K562 (cell line): ENCODE measurements at regions not wholly inside any gene's neighbourhood (a gene's known extent, or its start where the extent isn't known, plus 50 kb on each side); places are given as distances from the start of the nearest gene placed in this dataset.

Experiments used
- ATAC-seq: fragments of 200-7000 bp; cut with Tn5 transposase; 3 replicates; pipeline ENCODE4 v1.9.1; 2020; ENCODE audit warnings: moderate library complexity
- BruUV-seq: library from RNA; stranded (reverse); fragments of 400-500 nt; replicated peaks from 2 replicates; lab custom pipeline; 2021; lab: Mats Ljungman, UMichigan
- CTCF ChIA-PET: fragments of 300-600 bp; formaldehyde crosslinking; extraction: SDS; loops from one replicate; lab custom pipeline; 2021; ENCODE audit warnings: low intra/inter-chr PET ratio; lab: Yijun Ruan, JAX
- POLR2A ChIA-PET: fragments of 300-600, 350-650 bp; sonication (Branson Sonifier 250); formaldehyde crosslinking; extraction: SDS; loops from one replicate; lab custom pipeline; 2021; ENCODE audit warnings: antibody characterized with exemption, inconsistent platforms; lab: Yijun Ruan, JAX
- DNase-seq, 4 experiments: peaks; one replicate each; pipeline versions ENCODE4 v3.0.0 to v3.0.0-alpha.2; 2011 to 2018; ENCODE audit warnings: low spot score in 3 of 4, mixed read lengths in 3 of 4; ENCODE audit errors: extremely low read depth in 1 of 4
- FAIRE-seq: peaks from 2 replicates; lab custom pipeline; 2011; peaks lifted over from hg19 to GRCh38; lab: Jason Lieb, UNC
- H2AFZ ChIP-seq: 2 replicates; pipeline ENCODE4 v1.6.0; 2011; ENCODE audit warnings: low read depth, low read length, control low read depth, inconsistent platforms
- H3K27ac ChIP-seq: fragments of 200-600 bp; 3 replicates; pipeline ENCODE4 v1.8.0; 2011; ENCODE audit warnings: low read depth, mild to moderate bottlenecking, control low read depth, inconsistent platforms, low read length, moderate library complexity, mixed read lengths; ENCODE audit errors: extremely low read depth
- H3K27me3 ChIP-seq, 2 experiments: fragments of 300-600 bp in 1 of 2; 2 replicates in 1 of 2; 3 replicates in 1 of 2; pipeline versions ENCODE4 v1.6.0 to v1.8.0; 2011; ENCODE audit warnings: inconsistent platforms in 2 of 2, low read length in 2 of 2, mild to moderate bottlenecking in 1 of 2, mixed read lengths in 1 of 2, moderate library complexity in 1 of 2; ENCODE audit not compliant: control insufficient read depth in 2 of 2, insufficient read depth in 2 of 2
- H3K36me3 ChIP-seq: fragments of 300-600 bp; 3 replicates; pipeline ENCODE4 v1.8.0; 2011; ENCODE audit warnings: mild to moderate bottlenecking, low read length, inconsistent platforms; ENCODE audit not compliant: control insufficient read depth, insufficient read depth
- H3K4me1 ChIP-seq, 2 experiments: fragments of 200-600 bp in 1 of 2; replicated peaks in 1 of 2; 2 replicates in 1 of 2; 3 replicates in 1 of 2; pipeline versions ENCODE4 v1.5.1 to v1.8.0; 2011; ENCODE audit warnings: inconsistent platforms in 2 of 2, low read length in 2 of 2, mild to moderate bottlenecking in 1 of 2, mixed read lengths in 1 of 2, moderate library complexity in 1 of 2; ENCODE audit not compliant: control insufficient read depth in 2 of 2, insufficient read depth in 2 of 2
- H3K4me2 ChIP-seq: 2 replicates; pipeline ENCODE4 v1.6.1; 2011; ENCODE audit warnings: low read length, control low read depth, inconsistent platforms, mixed read lengths; ENCODE audit not compliant: insufficient read depth
- H3K4me3 ChIP-seq: fragments of 200-600 bp; sonication (generic), shearing (Covaris generic); 2 replicates; pipeline ENCODE4 v1.5.1; 2016; ENCODE audit warnings: control low read depth, inconsistent platforms
- H3K79me2 ChIP-seq: fragments of 200-600 bp; 3 replicates; pipeline ENCODE4 v1.8.0; 2011; ENCODE audit warnings: low read length, inconsistent platforms; ENCODE audit not compliant: control insufficient read depth, insufficient read depth
- H3K9ac ChIP-seq, 2 experiments: 2 replicates each; pipeline versions ENCODE4 v1.6.0 to v1.6.1; 2011; ENCODE audit warnings: low read depth in 2 of 2, low read length in 2 of 2, control low read depth in 1 of 2, inconsistent platforms in 1 of 2, mild to moderate bottlenecking in 1 of 2, mixed read lengths in 1 of 2; ENCODE audit not compliant: insufficient read depth in 1 of 2
- H3K9me1 ChIP-seq: one replicate; pipeline ENCODE4 v1.6.0; 2011; ENCODE audit warnings: inconsistent platforms, mild to moderate bottlenecking, low read length, moderate library complexity; ENCODE audit not compliant: control insufficient read depth, insufficient read depth
- H3K9me3 ChIP-seq: replicated peaks from 2 replicates; pipeline ENCODE4 v1.5.1; 2011; ENCODE audit warnings: low read depth, low read length, inconsistent platforms; ENCODE audit not compliant: control insufficient read depth, insufficient read depth
- H4K20me1 ChIP-seq: replicated peaks from 2 replicates; pipeline ENCODE4 v1.6.1; 2011; ENCODE audit warnings: low read length, inconsistent platforms, mixed read lengths; ENCODE audit not compliant: control insufficient read depth, insufficient read depth
- CBX3 ChIP-seq, 2 experiments: IDR thresholded peaks; 1 replicate in 1 of 2; 2 replicates in 1 of 2; pipeline ENCODE4 v1.6.1; 2012; ENCODE audit warnings: inconsistent platforms in 2 of 2, low read length in 2 of 2, borderline replicate concordance in 1 of 2, control low read depth in 1 of 2
- CCAR2 ChIP-seq: fragments of 200-400 bp; formaldehyde crosslinking; IDR thresholded peaks from 2 replicates; pipeline ENCODE4 v1.6.1; 2017; ENCODE audit warnings: mild to moderate bottlenecking, low read depth, low read length
- CTBP1 ChIP-seq: fragments of 450-650 bp; IDR thresholded peaks from 2 replicates; pipeline ENCODE4 v1.6.1; 2016; ENCODE audit warnings: borderline replicate concordance
- GTF3C2 ChIP-seq: IDR thresholded peaks from 3 replicates; pipeline ENCODE4 v1.6.1; 2011; ENCODE audit warnings: borderline replicate concordance, mild to moderate bottlenecking, moderate library complexity; ENCODE audit not compliant: insufficient read length; ENCODE audit errors: extremely low read depth
- POLR3A ChIP-seq: IDR thresholded peaks from 2 replicates; pipeline ENCODE4 v1.6.1; 2011; ENCODE audit warnings: borderline replicate concordance, mild to moderate bottlenecking, moderate library complexity; ENCODE audit not compliant: insufficient read length, insufficient read depth; ENCODE audit errors: extremely low read depth
- ZFP36 ChIP-seq: fragments of 150-350 bp; IDR thresholded peaks from 2 replicates; pipeline ENCODE4 v1.6.1; 2018; ENCODE audit warnings: low read length, low read depth; ENCODE audit not compliant: partially characterized antibody
- WGBS: fragments of 100-300 bp; shearing (Covaris generic); methylation state at CpG from one replicate; pipeline ENCODE4 v1.1.6; 2016; ENCODE audit warnings: low coverage, mixed read lengths; ENCODE audit not compliant: insufficient coverage; ENCODE audit errors: missing lambda C conversion rate; 5-methylcytosine and 5-hydroxymethylcytosine counted together
- in situ Hi-C: fragments of 300-500 bp; cut with MboI; formaldehyde crosslinking; loops from 4 replicates; pipeline ENCODE4 v1.15.0; 2018; ENCODE audit warnings: inconsistent platforms, mixed read lengths
- intact Hi-C: fragments of 100-400 bp; cut with micrococcal nuclease; formaldehyde crosslinking; loops from 2 replicates; pipeline ENCODE4 v1.14.2; 2022

GRCh38 chr20:6502999-6503398 lies 264.5 kb upstream of the BMP2 start:
- no peaks in the 10 kb centered on the region for H3K27me3 ChIP-seq
- CTCF ChIA-PET, result no interaction called here
- 6% methylated on average over 2 of the region's 2 CpGs for WGBS

More at GRCh38 chr20:6502999-6503398, 264.5 kb upstream of the BMP2 start:
- no peak overlapping the region for H2AFZ ChIP-seq
- H3K9me3 ChIP-seq, result no peaks in the 10 kb centered on the region
- H4K20me1 ChIP-seq, result no peaks in the 10 kb centered on the region
- no peak for FAIRE-seq
- no peaks in the 10 kb centered on the region for H3K36me3 ChIP-seq
- in situ Hi-C loops (no loop called here), intact Hi-C loops (no loop called here)
- H3K4me3 ChIP-seq, result no peak overlapping the region
- no peak for DNase-seq
- no peaks in the 10 kb centered on the region for H3K79me2 ChIP-seq
- H3K4me1 ChIP-seq, result no peaks in the 10 kb centered on the region
- no peaks in the 10 kb centered on the region for H3K9me1 ChIP-seq
- BruUV-seq, result no TSS peak
- POLR2A ChIA-PET, result no interaction called here
- no peak for TF ChIP-seq POLR3A
- no peak for TF ChIP-seq GTF3C2
- no peak for TF ChIP-seq CTBP1
- no peak for TF ChIP-seq ZFP36
- no peak for TF ChIP-seq CBX3 (IDR thresholded peaks at IDR 0.05; ENCODE audit: borderline replicate concordance in 1 of 2, low read length in 2 of 2)
- TF ChIP-seq CCAR2, result no peak
- H3K4me2 ChIP-seq, result no peak overlapping the region
- no peak for ATAC-seq
- no peak overlapping the region for H3K27ac ChIP-seq
- H3K9ac ChIP-seq, result no peak overlapping the region
